Motor neuron (in vitro differentiated cells): ENCODE measurements at regions not wholly inside any gene's neighbourhood (a gene's known extent, or its start where the extent isn't known, plus 50 kb on each side); places are given as distances from the start of the nearest gene placed in this dataset.

Source experiments
- ATAC-seq, 8 experiments: fragments of 200-7000 bp; cut with Tn5 transposase; replicated peaks in 6 of 8; 2 replicates each; pipeline ENCODE4 v1.8.0; 2021; ENCODE audit warnings: mild to moderate bottlenecking in 8 of 8, moderate library complexity in 8 of 8
- H3K27ac ChIP-seq, 2 donors: fragments of 250-450 bp; sonication (Bioruptor Pico); 2 replicates each; pipeline ENCODE4 v1.9.0; 2021; ENCODE audit warnings: antibody characterized with exemption in 2 of 2, mild to moderate bottlenecking in 2 of 2, moderate library complexity in 1 of 2
- H3K4me1 ChIP-seq, 2 donors: fragments of 250-450 bp; sonication (Bioruptor Pico); replicated peaks in 1 of 2; 2 replicates each; pipeline ENCODE4 v1.6.1; 2021; ENCODE audit warnings: antibody characterized with exemption in 2 of 2, mild to moderate bottlenecking in 2 of 2, moderate library complexity in 1 of 2
- H3K4me3 ChIP-seq, 5 donors: fragments of 250-450 bp; sonication (Bioruptor Pico); 2 replicates each; pipeline ENCODE4 v1.9.0; 2021; ENCODE audit warnings: antibody characterized with exemption in 5 of 5, mild to moderate bottlenecking in 5 of 5, moderate library complexity in 4 of 5
- in situ Hi-C, 9 experiments: fragments of 400-800 bp; cut with MboI; loops; one replicate each; pipeline ENCODE4 v1.15.0; 2021; ENCODE audit warnings: low sequenced_read_pairs in 9 of 9, low pct_unique_long_range_greater_than_20kb in 2 of 9; ENCODE audit not compliant: unreplicated experiment in 9 of 9

DNA sequence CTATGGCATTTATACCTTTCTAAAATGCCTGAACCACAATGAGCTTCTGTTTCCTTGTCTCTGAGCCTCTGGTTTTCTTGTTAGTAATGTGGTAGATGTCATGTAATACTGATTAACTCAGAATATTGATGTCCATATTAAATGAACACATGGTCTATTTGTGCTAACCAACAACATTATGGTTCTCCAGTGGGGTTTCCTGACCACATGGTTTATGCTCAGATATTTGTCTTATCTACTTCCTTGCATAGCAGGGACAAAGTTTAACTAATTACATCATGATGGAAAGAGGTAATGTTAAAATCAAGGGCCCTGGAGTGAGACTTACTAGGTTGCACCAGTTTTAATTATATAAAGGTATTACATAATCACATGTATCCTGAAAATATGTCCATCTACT lies 62.6 kb upstream of the SCN10A start:
- H3K27ac ChIP-seq = no peak overlapping the region
- H3K4me1 ChIP-seq = no peaks in the 10 kb centered on the region
- in situ Hi-C loops = no loop called here
- no peak overlapping the region for H3K4me3 ChIP-seq
- no peak for ATAC-seq
